HL-60 (cell line): ENCODE measurements at regions not wholly inside any gene's neighbourhood (a gene's known extent, or its start where the extent isn't known, plus 50 kb on each side); places are given as distances from the start of the nearest gene placed in this dataset.
"Not testable (repeated sequence)": the region's sequence is repeated elsewhere in the genome, so short reads cannot be mapped to it uniquely, and the experiment has no call there.

Experiments
- DNase-seq, 2 experiments: peaks; one replicate each; pipeline ENCODE4 v3.0.0-alpha.2; 2010 to 2020; ENCODE audit warnings: low read depth in 1 of 2, low spot score in 1 of 2
- H3K27ac ChIP-seq: fragments of 250-450 bp; sonication (Bioruptor Pico); replicated peaks from 2 replicates; pipeline ENCODE4 v1.5.1; 2020; ENCODE audit warnings: mild to moderate bottlenecking, moderate library complexity
- H3K27me3 ChIP-seq: fragments of 250-450 bp; sonication (Bioruptor Pico); 2 replicates; pipeline ENCODE4 v1.5.1; 2021; ENCODE audit warnings: mild to moderate bottlenecking, moderate library complexity; ENCODE audit not compliant: insufficient read depth, poor library complexity, severe bottlenecking
- H3K4me3 ChIP-seq: replicated peaks from 2 replicates; pipeline ENCODE4 v1.5.1; 2011; ENCODE audit warnings: mild to moderate bottlenecking, control low read depth, low read length; ENCODE audit not compliant: insufficient read depth
- CTCF ChIP-seq: IDR thresholded peaks from one replicate; pipeline ENCODE4 v1.5.1; 2011; ENCODE audit warnings: low read length, control low read depth, inconsistent platforms; ENCODE audit not compliant: insufficient read depth
- GABPA ChIP-seq: IDR thresholded peaks from 2 replicates; pipeline ENCODE4 v1.6.1; 2012; ENCODE audit warnings: low read depth
- POLR2AphosphoS5 ChIP-seq: IDR thresholded peaks from 2 replicates; pipeline ENCODE4 v1.6.1; 2012; ENCODE audit warnings: low read depth
- REST ChIP-seq: IDR thresholded peaks from 2 replicates; pipeline ENCODE4 v1.6.1; 2012; ENCODE audit warnings: low read depth; ENCODE audit not compliant: insufficient replicate concordance
- SPI1 ChIP-seq: IDR thresholded peaks from 2 replicates; pipeline ENCODE4 v1.6.1; 2012; ENCODE audit warnings: low read depth, mild to moderate bottlenecking, borderline replicate concordance

GRCh38 chr4:165814256-165815020 is 58.6 kb upstream of the TLL1 start:
- H3K4me3 ChIP-seq, result no peak overlapping the region
- no peaks in the 10 kb centered on the region for H3K27me3 ChIP-seq
- no peak overlapping the region for H3K27ac ChIP-seq
- no peak for TF ChIP-seq GABPA
- no peak for TF ChIP-seq REST
- no peak for TF ChIP-seq CTCF
- no peak for TF ChIP-seq SPI1
- TF ChIP-seq POLR2AphosphoS5, result no peak
- DNase-seq, result no peak

- not testable (repeated sequence) for DNase-seq, H3K27ac ChIP-seq, H3K4me3 ChIP-seq, H3K27me3 ChIP-seq
Measured at GRCh38 chr4:165819126-165819525, 53.9 kb upstream of the TLL1 start.
